Chondrocyte (in vitro differentiated cells): ENCODE measurements at regions not wholly inside any gene's neighbourhood (a gene's known extent, or its start where the extent isn't known, plus 50 kb on each side); places are given as distances from the start of the nearest gene placed in this dataset.

Source experiments
- DNase-seq: peaks from one replicate; pipeline ENCODE4 v3.0.0; 2021; ENCODE audit warnings: mixed read lengths, low spot score
- H3K27ac Mint-ChIP-seq: one replicate; pipeline ENCODE4 v1.8.0; 2021; ENCODE audit warnings: mild to moderate bottlenecking, moderate library complexity, mixed read lengths; ENCODE audit not compliant: unreplicated experiment
- H3K27me3 Mint-ChIP-seq: 2 replicates; pipeline ENCODE4 v1.8.0; 2021; ENCODE audit warnings: low read depth, mixed read lengths
- H3K36me3 Mint-ChIP-seq: 2 replicates; pipeline ENCODE4 v1.8.0; 2021; ENCODE audit warnings: low read depth, mixed read lengths
- H3K4me1 Mint-ChIP-seq: 2 replicates; pipeline ENCODE4 v1.8.0; 2021; ENCODE audit warnings: low read depth, mild to moderate bottlenecking, mixed read lengths
- H3K4me3 Mint-ChIP-seq: one replicate; pipeline ENCODE4 v1.8.0; 2021; ENCODE audit warnings: mild to moderate bottlenecking, moderate library complexity, mixed read lengths; ENCODE audit not compliant: unreplicated experiment
- H3K9me3 Mint-ChIP-seq: 2 replicates; pipeline ENCODE4 v1.8.0; 2021; ENCODE audit warnings: low read depth, mixed read lengths
- TF ChIP-seq, protein P1 (sequence below): fragments of 200-600 bp; sonication (generic); IDR thresholded peaks from 2 replicates; pipeline ENCODE4 v1.5.0; 2021; ENCODE audit warnings: antibody characterized with exemption, mild to moderate bottlenecking, moderate library complexity

DNA sequence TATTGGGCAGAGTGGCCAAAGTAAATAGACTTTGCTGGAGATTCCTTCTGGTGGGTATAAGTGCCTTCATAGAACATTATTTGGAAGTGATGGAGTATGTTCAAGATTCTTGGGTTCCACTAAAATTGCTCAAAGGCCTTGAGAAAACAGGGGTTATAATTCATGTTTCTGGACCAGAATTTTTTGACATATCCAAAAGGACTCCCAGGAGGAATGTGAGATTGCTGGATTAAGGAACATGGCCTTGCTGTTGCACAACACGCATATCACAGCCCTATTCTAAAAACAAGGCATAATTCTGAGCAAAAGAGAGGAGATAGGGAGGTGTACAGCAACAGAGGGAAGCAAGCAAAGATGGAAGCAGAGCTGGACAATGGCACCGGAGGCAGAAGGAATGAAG, 111.7 kb upstream of the TNP1 start:
- H3K27me3 Mint-ChIP-seq = no peaks in the 10 kb centered on the region
- no peaks in the 10 kb centered on the region for H3K9me3 Mint-ChIP-seq
- TF ChIP-seq, protein P1, sequence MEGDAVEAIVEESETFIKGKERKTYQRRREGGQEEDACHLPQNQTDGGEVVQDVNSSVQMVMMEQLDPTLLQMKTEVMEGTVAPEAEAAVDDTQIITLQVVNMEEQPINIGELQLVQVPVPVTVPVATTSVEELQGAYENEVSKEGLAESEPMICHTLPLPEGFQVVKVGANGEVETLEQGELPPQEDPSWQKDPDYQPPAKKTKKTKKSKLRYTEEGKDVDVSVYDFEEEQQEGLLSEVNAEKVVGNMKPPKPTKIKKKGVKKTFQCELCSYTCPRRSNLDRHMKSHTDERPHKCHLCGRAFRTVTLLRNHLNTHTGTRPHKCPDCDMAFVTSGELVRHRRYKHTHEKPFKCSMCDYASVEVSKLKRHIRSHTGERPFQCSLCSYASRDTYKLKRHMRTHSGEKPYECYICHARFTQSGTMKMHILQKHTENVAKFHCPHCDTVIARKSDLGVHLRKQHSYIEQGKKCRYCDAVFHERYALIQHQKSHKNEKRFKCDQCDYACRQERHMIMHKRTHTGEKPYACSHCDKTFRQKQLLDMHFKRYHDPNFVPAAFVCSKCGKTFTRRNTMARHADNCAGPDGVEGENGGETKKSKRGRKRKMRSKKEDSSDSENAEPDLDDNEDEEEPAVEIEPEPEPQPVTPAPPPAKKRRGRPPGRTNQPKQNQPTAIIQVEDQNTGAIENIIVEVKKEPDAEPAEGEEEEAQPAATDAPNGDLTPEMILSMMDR = no peak
- H3K4me3 Mint-ChIP-seq = no peak overlapping the region
- no peaks in the 10 kb centered on the region for H3K36me3 Mint-ChIP-seq
- no peak overlapping the region for H3K27ac Mint-ChIP-seq
- no peak for DNase-seq
- peaks cover 16% of the 10 kb centered on the region for H3K4me1 Mint-ChIP-seq

DNA sequence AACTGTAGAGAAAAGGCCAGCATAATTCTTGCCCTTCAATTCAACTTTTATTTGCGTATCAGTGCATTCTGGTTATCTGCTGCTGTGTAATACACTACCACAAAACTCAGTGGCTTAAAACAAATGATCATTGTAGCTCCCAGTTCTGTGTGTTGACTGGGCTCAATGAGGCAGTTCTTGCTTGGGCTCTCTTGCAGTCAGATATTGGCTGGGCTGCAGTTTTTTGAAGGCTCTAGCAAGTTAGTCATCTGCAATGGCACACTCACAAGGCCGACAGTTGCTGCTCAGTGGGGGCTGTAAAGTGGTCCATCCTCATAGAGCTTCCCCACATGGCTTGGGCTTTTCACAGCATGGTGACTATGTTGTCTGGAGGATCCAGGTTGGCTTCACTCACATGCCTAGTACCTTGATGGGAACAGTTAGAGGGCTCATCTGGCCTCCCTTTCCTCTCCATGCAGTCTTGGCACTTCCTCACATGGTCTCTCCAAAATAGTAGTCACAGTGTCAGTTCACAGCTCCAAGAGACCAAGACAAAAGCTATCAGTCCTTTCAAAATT, 110.6 kb upstream of the TNP1 start:
- Mint-ChIP-seq H3K36me3 (no peaks in the 10 kb centered on the region), H3K4me1 (peaks cover 16% of the 10 kb centered on the region), H3K27ac (no peak overlapping the region), H3K9me3 (no peaks in the 10 kb centered on the region), H3K4me3 (no peak overlapping the region), H3K27me3 (no peaks in the 10 kb centered on the region)
- TF ChIP-seq, protein P1 = no peak
- DNase-seq = no peak

GRCh38 chr2:216967889-216968288, 108.0 kb upstream of the TNP1 start:
- H3K9me3 Mint-ChIP-seq = peaks cover 7% of the 10 kb centered on the region
- peaks cover 9% of the 10 kb centered on the region for H3K4me1 Mint-ChIP-seq
- H3K27ac Mint-ChIP-seq = no peak overlapping the region
- DNase-seq = no peak
- no peak overlapping the region for H3K4me3 Mint-ChIP-seq
- H3K27me3 Mint-ChIP-seq = no peaks in the 10 kb centered on the region
- TF ChIP-seq, protein P1 = no peak
- H3K36me3 Mint-ChIP-seq = peaks cover 3% of the 10 kb centered on the region

- peaks cover 3% of the 10 kb centered on the region for H3K36me3 Mint-ChIP-seq
- H3K27ac Mint-ChIP-seq = no peak overlapping the region
- no peaks in the 10 kb centered on the region for H3K27me3 Mint-ChIP-seq
Observed at GRCh38 chr2:216960671-216961268, 100.9 kb upstream of the TNP1 start.

GRCh38 chr2:216959433-216959832, 99.6 kb upstream of the TNP1 start:
- Mint-ChIP-seq H3K4me1 (no peaks in the 10 kb centered on the region), H3K27me3 (no peaks in the 10 kb centered on the region)

More at GRCh38 chr2:216960671-216961268, 100.9 kb upstream of the TNP1 start:
- no peaks in the 10 kb centered on the region for H3K4me1 Mint-ChIP-seq
- TF ChIP-seq, protein P1 = no peak
- H3K9me3 Mint-ChIP-seq = peaks cover 17% of the 10 kb centered on the region
- H3K4me3 Mint-ChIP-seq = no peak overlapping the region
- no peak for DNase-seq

More at GRCh38 chr2:216959433-216959832, 99.6 kb upstream of the TNP1 start:
- DNase-seq = no peak
- Mint-ChIP-seq H3K9me3 (peaks cover 17% of the 10 kb centered on the region), H3K27ac (no peak overlapping the region), H3K4me3 (no peak overlapping the region), H3K36me3 (peaks cover 5% of the 10 kb centered on the region)
- TF ChIP-seq, protein P1 = no peak
